Endothelial cell (in vitro differentiated cells): ENCODE measurements at regions not wholly inside any gene's neighbourhood (a gene's known extent, or its start where the extent isn't known, plus 50 kb on each side); places are given as distances from the start of the nearest gene placed in this dataset.

ENCODE experiments used
- DNase-seq: peaks from one replicate; pipeline ENCODE4 v3.0.0; 2021; ENCODE audit warnings: low spot score
- H3K27ac Mint-ChIP-seq: one replicate; pipeline ENCODE4 v1.8.0; 2021; ENCODE audit warnings: mixed read lengths, inconsistent platforms; ENCODE audit not compliant: unreplicated experiment
- H3K27me3 Mint-ChIP-seq: one replicate; pipeline ENCODE4 v1.8.0; 2021; ENCODE audit warnings: mild to moderate bottlenecking, moderate library complexity, mixed read lengths, inconsistent platforms; ENCODE audit not compliant: unreplicated experiment
- H3K36me3 Mint-ChIP-seq: one replicate; pipeline ENCODE4 v1.8.0; 2021; ENCODE audit warnings: mild to moderate bottlenecking, low read depth, mixed read lengths, inconsistent platforms; ENCODE audit not compliant: unreplicated experiment
- H3K4me1 Mint-ChIP-seq: one replicate; pipeline ENCODE4 v1.8.0; 2021; ENCODE audit warnings: mild to moderate bottlenecking, mixed read lengths, inconsistent platforms; ENCODE audit not compliant: unreplicated experiment
- H3K4me3 Mint-ChIP-seq: one replicate; pipeline ENCODE4 v1.8.0; 2021; ENCODE audit warnings: mild to moderate bottlenecking, mixed read lengths, inconsistent platforms; ENCODE audit not compliant: unreplicated experiment
- H3K9me3 Mint-ChIP-seq: one replicate; pipeline ENCODE4 v1.8.0; 2021; ENCODE audit warnings: mixed read lengths, inconsistent platforms; ENCODE audit not compliant: unreplicated experiment
- CTCF ChIP-seq: fragments of 200-600 bp; sonication (generic); IDR thresholded peaks from one replicate; pipeline ENCODE4 v1.5.0; 2021; ENCODE audit warnings: antibody characterized with exemption; ENCODE audit not compliant: unreplicated experiment

- Mint-ChIP-seq H3K9me3 (no peaks in the 10 kb centered on the region), H3K36me3 (no peaks in the 10 kb centered on the region), H3K27me3 (no peaks in the 10 kb centered on the region), H3K4me1 (peaks cover 10% of the 10 kb centered on the region), H3K27ac (no peak overlapping the region), H3K4me3 (no peak overlapping the region)
- DNase-seq, result no peak
- no peak for TF ChIP-seq CTCF
Measured at GRCh38 chr2:118470297-118470696, 377.2 kb downstream of the EN1 start.

DNA sequence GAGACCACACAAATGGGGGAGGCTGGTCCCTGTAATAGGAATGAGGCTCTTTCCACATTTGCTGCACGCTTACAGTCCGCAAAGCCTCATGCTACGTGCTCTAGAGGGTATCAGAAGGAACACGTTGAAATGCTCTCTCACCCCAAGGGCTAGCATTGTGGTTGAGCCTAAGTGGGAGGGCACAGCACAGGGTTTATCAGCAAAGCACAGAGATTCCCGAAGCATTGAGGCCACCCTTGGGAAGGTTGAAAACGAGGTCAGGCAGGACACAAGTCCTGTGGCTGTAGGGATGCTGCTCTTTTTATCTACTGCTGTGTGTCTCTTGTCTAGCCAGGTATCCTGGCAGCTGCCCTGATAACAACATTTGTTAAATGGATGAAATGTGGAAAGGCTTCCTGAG lies 378.3 kb downstream of the EN1 start:
- no peaks in the 10 kb centered on the region for H3K27me3 Mint-ChIP-seq
- no peaks in the 10 kb centered on the region for H3K36me3 Mint-ChIP-seq
- H3K9me3 Mint-ChIP-seq, result no peaks in the 10 kb centered on the region
- no peak overlapping the region for H3K27ac Mint-ChIP-seq
- DNase-seq, result no peak
- no peak overlapping the region for H3K4me3 Mint-ChIP-seq
- no peak for TF ChIP-seq CTCF
- peaks cover 9% of the 10 kb centered on the region for H3K4me1 Mint-ChIP-seq

GRCh38 chr2:118464546-118465265 lies 376.4 kb downstream of the INSIG2 start:
- no peaks in the 10 kb centered on the region for H3K27me3 Mint-ChIP-seq
- TF ChIP-seq CTCF, result no peak
- H3K36me3 Mint-ChIP-seq, result no peaks in the 10 kb centered on the region
- DNase-seq, result no peak
- peaks cover 6% of the 10 kb centered on the region for H3K4me1 Mint-ChIP-seq
- no peak overlapping the region for H3K4me3 Mint-ChIP-seq
- no peak overlapping the region for H3K27ac Mint-ChIP-seq
- no peaks in the 10 kb centered on the region for H3K9me3 Mint-ChIP-seq

DNA sequence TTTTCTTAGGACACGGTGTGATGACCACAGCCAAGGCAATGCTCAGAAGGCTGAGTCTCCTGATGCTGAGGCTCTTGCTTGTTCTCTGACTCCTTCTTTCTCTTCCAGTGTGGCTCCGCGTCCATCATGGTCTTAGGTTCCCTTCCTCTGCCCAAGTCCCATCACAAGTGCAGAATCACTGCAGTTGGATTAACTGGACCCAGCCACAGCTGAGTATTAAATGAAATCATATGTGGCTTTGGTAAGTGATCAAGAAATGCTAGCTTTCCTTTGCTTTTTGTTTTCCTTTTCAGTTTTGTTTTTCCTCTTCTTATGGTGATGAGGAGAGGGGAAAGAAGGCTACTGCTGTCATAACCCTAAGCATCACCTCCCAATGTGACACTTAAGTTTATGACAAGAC lies 375.8 kb downstream of the INSIG2 start:
- no peak for DNase-seq
- no peaks in the 10 kb centered on the region for H3K9me3 Mint-ChIP-seq
- H3K4me3 Mint-ChIP-seq, result no peak overlapping the region
- no peaks in the 10 kb centered on the region for H3K27me3 Mint-ChIP-seq
- TF ChIP-seq CTCF, result no peak
- no peaks in the 10 kb centered on the region for H3K36me3 Mint-ChIP-seq
- H3K4me1 Mint-ChIP-seq, result peaks cover 3% of the 10 kb centered on the region
- H3K27ac Mint-ChIP-seq, result no peak overlapping the region

GRCh38 chr2:118460425-118460824 lies 372.2 kb downstream of the INSIG2 start:
- TF ChIP-seq CTCF, result no peak
- no peak for DNase-seq
- H3K27ac Mint-ChIP-seq, result no peak overlapping the region
- H3K4me1 Mint-ChIP-seq, result peaks cover 3% of the 10 kb centered on the region
- no peaks in the 10 kb centered on the region for H3K9me3 Mint-ChIP-seq
- no peaks in the 10 kb centered on the region for H3K36me3 Mint-ChIP-seq
- H3K27me3 Mint-ChIP-seq, result no peaks in the 10 kb centered on the region
- no peak overlapping the region for H3K4me3 Mint-ChIP-seq
